ENCODE measurements at regions not wholly inside any gene's neighbourhood (a gene's known extent, or its start where the extent isn't known, plus 50 kb on each side); places are given as distances from the start of the nearest gene placed in this dataset.

DNA sequence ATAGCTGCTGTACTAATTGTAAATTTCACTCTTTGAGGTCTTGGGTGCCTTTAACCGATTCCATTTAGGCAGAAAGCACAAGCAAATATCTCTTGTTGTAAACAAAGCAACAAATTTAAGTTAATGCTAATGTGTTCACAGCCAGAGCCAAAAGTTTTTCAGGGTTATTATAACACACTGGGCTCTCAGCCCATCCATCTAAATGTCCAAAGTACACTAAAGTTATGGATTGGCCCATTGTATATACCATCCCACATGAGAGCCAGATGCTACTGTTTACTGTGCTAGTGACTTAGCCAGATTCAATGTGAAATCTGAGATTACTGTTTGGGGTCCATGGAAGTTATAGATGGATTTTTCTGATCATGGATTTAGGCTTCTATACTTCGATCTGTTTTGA is 186.7 kb downstream of the LARP7 start:
- TF ChIP-seq EP300 (IDR thresholded peaks at IDR 0.05; ENCODE audit: borderline replicate concordance): no peak
- TF ChIP-seq USF1 (IDR thresholded peaks at IDR 0.05): no peak
- TF ChIP-seq, protein P1, sequence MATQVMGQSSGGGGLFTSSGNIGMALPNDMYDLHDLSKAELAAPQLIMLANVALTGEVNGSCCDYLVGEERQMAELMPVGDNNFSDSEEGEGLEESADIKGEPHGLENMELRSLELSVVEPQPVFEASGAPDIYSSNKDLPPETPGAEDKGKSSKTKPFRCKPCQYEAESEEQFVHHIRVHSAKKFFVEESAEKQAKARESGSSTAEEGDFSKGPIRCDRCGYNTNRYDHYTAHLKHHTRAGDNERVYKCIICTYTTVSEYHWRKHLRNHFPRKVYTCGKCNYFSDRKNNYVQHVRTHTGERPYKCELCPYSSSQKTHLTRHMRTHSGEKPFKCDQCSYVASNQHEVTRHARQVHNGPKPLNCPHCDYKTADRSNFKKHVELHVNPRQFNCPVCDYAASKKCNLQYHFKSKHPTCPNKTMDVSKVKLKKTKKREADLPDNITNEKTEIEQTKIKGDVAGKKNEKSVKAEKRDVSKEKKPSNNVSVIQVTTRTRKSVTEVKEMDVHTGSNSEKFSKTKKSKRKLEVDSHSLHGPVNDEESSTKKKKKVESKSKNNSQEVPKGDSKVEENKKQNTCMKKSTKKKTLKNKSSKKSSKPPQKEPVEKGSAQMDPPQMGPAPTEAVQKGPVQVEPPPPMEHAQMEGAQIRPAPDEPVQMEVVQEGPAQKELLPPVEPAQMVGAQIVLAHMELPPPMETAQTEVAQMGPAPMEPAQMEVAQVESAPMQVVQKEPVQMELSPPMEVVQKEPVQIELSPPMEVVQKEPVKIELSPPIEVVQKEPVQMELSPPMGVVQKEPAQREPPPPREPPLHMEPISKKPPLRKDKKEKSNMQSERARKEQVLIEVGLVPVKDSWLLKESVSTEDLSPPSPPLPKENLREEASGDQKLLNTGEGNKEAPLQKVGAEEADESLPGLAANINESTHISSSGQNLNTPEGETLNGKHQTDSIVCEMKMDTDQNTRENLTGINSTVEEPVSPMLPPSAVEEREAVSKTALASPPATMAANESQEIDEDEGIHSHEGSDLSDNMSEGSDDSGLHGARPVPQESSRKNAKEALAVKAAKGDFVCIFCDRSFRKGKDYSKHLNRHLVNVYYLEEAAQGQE (IDR thresholded peaks at IDR 0.05; ENCODE audit: low read depth): no peak
- TF ChIP-seq, protein P2, sequence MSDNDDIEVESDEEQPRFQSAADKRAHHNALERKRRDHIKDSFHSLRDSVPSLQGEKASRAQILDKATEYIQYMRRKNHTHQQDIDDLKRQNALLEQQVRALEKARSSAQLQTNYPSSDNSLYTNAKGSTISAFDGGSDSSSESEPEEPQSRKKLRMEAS (IDR thresholded peaks at IDR 0.05): no peak
- no peak for TF ChIP-seq FOXM1 (IDR thresholded peaks at IDR 0.05; ENCODE audit: borderline replicate concordance, low read depth)
- TF ChIP-seq TAF1 (IDR thresholded peaks at IDR 0.05; ENCODE audit: low read depth): no peak
- no peak for TF ChIP-seq CREB1 (IDR thresholded peaks at IDR 0.05; ENCODE audit: low read depth)
- TF ChIP-seq EGR1 (IDR thresholded peaks at IDR 0.05): no peak
- TF ChIP-seq YY1 (IDR thresholded peaks at IDR 0.05; ENCODE audit: low read depth): no peak
- no peak for TF ChIP-seq CEBPB (IDR thresholded peaks at IDR 0.05)
- TF ChIP-seq ZBTB7A (IDR thresholded peaks at IDR 0.05; ENCODE audit: low read depth): no peak
- no peak for TF ChIP-seq RAD21 (IDR thresholded peaks at IDR 0.05; ENCODE audit: low read depth)
- TF ChIP-seq TEAD4 (IDR thresholded peaks at IDR 0.05): no peak
- TF ChIP-seq TCF12 (IDR thresholded peaks at IDR 0.05; ENCODE audit: low read depth): no peak

All from Ishikawa (cell line).